ENCODE measurements at regions not wholly inside any gene's neighbourhood (a gene's known extent, or its start where the extent isn't known, plus 50 kb on each side); places are given as distances from the start of the nearest gene placed in this dataset.

DNA sequence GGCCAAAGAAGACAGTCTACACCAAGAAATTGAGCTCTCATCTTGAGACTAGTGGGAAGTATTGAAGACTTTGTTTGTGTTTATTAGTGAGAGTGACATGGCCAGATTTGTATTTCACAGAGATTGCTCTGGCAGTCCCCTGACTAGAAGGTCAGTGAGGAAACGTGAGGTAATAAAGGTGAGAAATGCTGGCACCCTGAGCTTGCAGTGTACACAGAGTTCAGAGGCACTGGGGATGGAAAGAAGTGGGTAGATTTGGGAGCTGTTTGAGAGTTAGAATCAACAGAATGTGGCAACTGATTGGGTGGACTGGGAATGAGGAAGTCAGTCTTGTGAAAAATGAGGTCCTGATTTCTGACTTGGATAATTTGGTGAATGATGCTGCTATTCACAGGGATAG is 336.9 kb downstream of the SNAPC1 start:
- DNase-seq = no peak

DNA sequence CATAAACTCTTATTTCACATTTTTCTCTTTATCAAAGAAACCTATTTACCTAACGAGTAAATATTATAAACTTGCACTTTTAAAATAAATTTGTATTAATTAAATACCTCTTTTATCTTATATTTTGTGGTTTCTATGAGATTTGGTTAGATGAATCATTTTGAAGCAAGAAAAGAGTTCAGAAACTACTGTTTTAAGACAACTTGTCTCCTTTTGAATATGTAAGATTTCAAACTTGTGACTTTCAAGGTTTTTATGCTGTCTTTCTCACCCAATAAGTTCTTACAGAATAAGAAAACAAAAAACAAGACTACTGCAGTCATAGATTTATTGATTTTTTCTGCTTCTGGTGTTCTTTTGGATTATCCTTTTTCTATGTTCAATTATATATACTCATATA is 339.0 kb downstream of the SNAPC1 start:
- DNase-seq = no peak

DNA sequence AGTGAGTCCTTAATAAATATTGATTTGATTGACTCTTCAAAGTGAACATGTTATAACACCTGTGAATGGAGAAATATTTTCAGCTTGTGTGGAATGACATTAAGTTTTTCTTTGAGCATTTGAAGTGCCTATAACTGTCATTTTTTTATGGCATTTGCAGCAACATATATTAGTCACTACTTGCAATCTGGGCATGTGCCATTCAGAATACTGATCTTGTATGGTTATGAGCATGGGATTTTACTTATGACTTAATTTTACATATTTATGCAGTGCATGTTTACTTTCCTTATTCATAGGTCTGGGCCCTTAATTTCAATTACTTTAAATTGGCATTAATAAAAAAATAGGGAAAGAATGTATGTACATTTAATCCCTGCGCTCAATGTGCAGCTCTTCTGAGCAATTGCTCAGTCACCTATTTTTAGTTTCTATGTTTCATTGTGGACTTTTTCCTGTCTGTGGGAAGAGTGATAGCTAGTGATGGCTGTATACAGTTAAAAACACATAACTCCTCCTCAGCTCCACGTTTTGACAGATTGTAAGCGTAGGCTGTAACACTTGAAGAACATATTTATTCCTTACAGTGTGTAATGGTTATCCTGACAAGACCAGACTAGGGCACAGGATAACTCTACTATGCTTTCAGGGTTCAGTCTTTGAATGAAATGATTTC is 339.6 kb downstream of the SNAPC1 start:
- DNase-seq = no peak

DNA sequence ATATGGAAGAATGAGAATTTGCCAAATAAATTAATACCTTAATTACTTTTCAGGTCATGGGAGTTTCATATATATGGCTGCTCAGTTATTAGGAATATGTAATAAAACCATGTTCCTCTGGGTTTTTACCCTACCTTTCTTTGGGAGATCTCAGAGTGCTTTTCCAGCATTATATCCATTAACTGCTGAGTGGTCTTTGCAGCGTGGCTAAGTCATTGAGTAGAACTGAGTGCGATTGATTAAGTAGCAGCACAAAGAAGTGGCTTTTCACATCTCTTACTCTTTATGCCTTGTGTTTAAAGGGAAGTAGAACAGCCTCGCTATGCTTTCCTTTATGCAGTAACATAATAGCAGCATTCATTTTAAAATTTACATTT is 340.1 kb downstream of the SNAPC1 start:
- DNase-seq = no peak

DNA sequence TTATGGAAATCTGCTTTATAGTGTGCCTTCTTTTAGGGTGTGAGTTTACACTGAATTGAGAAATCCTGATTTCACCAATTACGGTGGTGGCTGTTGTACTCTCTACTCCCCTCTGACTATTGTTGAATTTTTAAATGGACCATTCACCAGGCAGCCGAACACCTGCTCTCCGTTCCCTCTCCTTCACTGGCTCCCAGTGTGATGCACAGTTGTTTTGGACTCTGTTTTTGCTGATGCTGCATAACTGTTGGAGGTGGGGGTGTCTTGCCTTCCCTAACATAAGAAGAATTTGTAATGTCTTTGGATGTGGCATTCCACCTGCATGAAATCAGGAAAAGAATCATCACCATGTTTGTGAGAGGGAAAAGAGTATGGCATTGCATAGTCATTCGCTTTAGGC is 341.2 kb downstream of the SNAPC1 start:
- DNase-seq = no peak

DNA sequence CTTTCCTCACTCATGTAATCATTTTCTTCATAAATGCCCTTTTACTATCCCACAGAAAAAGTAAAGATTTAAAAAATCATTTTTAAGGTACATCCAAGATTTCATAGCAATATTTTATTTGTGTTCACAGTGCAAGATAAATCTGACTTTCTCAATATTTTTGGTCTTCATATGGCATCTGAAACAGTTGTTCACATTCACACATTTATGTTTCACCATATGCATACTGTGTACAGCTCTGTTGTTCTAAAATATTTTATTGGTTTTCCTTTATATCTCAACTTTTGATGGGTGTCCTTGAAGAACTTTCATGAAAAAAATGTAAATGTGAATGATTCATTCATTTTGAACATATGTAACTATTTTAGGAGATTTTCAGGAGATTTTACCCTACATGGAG is 348.7 kb downstream of the SNAPC1 start:
- DNase-seq = no peak

DNA sequence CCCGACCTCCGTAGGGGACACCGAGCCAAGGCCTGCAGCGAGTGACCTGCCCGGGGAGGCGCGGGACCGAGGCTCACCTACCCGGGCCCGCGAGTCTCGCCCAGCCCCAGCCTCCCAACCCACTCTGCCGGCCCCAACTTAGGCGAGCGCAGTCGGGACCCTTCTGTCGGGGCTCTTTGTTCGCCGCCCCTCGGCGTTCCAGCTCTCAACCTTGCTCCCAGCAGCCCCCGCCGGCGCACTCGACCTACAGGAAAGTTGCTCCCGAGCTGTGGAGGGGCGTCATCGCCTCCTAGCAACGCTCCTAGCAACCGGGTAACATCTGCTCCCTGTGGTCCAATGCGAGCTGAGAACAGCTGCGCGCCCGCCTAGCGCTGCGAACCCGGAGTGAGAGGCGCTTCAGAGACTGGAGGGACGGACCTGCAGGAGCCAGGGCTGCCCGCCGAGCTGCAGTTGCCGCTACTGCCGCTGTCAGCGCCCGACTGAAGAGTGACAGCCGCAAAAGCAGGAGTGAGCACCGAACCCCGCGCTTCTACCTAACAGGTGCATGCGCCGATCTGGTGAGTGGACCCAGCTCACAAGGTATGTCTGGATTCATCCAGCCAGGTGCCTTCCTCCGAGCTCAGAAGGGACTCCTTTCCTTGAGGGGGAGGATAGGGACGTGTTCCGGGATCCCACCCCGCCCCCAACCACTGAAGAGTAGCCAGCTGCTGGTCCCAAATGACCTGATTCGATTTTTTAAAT is 355.0 kb downstream of the SNAPC1 start:
- DNase-seq = peak; percentile 49

DNA sequence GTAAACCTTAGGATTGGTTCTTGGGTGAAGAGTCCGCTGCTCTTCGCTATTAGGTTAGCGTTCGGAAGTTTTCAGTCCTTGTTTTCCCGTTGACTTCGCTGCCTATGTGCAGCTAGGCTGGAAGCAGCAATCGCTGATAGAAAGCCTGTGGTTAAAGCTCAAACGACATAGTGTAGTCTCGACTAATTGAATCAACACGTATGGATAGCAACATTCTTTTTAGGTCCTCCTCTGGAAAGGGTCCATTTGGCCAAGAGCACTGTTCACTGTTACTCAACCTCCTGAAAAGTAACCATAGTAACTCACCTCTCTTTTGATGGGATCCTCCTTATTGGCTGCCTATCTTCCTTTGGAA is 355.5 kb downstream of the SNAPC1 start:
- no peak for DNase-seq

DNA sequence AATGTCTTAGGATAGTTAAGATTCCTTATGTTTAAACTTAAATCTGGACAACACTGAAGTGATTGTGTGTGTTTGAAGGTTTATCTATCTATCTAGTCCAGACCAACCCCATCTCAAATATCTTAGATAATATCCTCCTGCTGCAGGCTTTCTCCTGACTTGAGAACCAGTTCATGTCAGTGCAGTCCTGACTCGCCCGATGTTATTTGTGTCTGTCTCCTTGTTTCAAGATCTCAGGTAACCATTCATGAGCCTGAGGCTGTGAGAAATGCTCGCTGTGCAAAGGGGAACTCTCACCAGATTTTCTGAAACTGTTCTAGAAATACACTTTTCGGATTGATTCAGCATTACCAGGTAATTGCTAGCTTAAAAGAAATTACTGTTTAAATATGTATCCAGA is 356.2 kb downstream of the SNAPC1 start:
- DNase-seq = no peak

DNA sequence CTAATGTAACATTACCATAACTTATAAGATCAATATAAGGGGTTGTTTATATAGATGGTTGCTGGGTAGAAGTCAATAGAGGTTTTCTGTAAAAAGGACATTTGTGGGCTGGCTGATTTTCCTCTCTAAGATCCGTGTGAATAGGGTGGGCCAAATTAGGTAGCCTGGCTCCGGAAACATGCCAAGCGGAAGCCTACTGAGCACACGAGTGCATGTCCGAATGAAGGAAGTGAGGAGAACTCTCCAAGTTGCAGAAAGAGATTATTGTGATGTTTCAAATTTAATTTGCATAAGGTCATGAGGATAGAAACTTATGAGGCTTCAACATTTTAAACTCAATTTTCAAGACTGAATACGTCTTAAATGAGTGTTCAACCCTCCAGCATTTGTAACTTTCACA is 356.7 kb downstream of the SNAPC1 start:
- no peak for DNase-seq

DNA sequence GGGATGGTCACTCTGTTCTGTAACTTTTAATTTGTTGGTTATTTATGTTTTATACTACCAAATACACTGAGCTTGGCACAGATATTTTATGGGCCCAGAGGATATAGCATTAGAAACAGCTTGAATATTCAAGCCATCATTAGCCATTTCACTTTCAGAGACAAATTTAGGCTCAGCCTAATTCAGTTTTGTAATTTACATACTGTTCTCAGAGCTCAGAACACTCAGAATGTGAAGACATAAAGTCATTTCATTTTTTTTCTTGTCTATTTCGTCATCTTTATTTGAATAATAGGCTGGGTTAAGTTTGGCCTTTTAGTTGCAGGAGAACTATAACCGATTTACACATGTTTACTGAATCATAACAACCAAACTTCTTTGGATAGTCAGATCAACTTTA is 361.7 kb downstream of the SNAPC1 start:
- no peak for DNase-seq

DNA sequence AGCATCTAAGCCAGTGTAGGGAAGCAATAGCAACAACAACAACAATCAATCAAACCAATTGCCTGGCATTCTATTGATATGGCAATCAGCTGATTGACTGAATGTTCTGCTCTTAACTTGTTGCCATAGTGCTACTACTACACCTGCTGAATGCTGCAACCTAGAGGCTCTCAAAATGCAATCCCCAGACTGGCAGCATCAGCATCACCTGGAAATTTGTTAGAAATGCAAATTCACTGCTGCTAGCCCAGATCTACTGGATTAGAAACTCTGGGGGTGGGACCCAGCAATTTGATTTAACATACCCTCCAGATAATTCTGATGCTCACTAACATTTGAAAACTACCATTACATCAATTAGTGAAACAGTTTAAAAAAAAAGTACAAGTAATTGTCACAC is 363.6 kb downstream of the SNAPC1 start:
- no peak for DNase-seq

DNA sequence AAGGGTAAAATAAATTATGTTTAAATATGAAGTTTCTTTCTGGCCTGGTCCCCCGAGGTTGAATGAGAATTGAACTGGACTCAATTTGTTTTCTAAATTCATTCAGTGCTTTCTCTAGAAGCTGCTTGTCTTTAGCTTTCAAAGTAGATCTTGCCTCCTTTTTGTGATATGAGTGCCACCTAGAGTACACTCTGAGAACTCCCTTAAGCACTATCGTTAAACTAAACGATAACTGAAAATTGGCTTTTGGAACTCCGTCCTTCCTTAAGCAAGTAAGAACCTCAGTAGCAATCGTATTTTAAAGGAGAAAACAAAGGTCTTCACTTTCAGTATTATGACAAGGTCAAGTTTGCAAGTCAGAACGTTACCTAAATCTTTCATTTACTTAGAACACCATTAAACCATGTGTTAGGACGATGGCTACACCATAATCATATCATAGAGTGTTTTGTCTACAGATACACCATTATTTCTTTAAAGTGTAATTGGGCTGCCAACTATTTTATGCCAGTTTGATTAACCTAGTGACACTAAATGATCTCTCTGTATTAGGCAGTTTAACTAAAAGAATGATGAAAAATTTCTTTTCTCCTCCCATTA is 364.8 kb downstream of the SNAPC1 start:
- DNase-seq = peak; percentile 30

DNA sequence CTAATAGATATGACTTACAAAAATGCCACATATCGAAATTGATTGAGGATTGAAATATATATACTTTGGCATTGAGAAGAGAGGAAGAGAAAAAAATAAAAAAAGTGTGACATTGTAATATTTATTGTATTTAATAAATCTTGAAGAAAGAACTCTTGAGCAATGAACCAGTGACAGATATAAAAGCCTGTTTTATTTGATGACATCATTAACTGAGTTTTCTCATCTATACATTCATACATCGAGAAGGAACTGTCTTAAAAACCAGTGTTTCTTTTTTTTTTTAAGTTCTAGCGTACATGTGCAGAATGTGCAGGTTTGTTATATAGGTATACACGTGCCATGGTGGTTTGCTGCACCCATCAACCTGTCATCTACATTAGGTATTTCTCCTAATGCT is 368.2 kb downstream of the SNAPC1 start:
- no peak for DNase-seq

DNA sequence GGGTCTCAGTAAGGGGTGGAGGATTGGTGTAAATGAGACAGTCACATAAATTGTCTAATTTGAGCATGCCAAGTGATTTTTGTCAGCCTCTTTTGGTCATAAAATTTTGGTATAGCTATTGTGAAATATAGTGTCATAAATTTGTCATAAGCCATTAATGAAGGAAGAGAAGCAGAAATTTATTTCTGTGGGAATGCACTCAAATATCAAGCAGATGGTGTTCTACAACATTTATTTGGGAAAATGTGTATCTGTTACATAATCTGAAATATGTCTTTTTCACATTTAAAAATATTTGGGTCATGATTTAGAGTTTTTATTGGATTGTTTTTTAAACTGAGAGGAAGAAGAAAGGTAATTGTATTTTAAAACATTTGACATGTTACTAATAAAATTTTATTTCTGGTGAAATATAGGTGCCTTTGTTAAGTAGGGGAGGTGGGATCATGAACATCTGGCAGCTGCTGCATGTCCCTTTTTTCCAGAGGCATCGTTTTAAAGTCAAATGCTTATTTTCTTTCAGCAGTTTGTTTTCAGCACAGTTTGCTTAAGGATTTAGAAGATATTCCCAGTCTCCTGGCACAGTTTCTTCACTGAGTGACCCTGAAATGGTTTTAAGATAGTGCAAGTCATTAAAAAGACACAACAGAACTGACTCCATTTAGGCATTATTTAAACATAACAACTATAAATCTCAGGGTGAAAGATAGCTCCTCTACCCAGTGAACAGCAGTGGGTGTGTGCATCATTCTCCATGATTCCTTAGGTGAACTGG is 371.7 kb downstream of the SNAPC1 start:
- no peak for DNase-seq

DNA sequence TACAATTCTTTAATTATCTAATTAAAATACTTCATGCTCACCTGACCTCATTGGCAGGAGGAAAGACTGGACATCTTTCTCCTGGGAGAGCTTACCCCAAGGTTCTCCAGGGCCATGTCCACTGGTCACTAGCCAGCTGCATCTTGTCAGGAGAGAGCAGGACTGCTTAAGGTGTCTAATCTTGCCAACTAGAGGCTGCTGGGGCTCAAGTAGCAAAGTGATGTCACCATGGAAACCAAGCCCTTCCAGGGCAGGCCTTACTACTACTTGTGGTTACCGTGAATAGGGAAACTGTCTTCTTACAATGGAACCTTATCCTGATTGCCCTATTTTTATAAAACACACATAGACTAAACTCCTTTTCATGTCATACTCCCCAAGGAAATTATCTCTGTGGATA is 376.4 kb downstream of the SNAPC1 start:
- no peak for DNase-seq

DNA sequence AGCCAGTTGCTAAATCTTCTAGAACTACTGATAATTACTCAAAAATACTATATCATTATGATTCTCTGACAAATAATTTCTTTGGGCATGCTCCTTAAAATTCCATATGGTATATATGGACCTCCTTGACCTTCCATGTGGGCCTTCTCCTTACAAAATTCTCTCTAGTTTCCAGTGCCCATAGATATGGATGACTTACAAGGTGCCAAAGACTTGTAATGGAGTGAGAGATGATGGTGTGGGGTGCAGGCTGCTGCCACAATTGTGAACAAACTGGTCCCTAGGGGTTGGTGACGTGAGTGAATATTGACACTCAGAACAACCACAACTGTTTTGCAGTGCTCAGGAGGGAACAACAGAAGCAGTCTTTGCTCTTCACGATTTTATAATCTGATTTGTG is 378.9 kb downstream of the SNAPC1 start:
- no peak for DNase-seq

DNA sequence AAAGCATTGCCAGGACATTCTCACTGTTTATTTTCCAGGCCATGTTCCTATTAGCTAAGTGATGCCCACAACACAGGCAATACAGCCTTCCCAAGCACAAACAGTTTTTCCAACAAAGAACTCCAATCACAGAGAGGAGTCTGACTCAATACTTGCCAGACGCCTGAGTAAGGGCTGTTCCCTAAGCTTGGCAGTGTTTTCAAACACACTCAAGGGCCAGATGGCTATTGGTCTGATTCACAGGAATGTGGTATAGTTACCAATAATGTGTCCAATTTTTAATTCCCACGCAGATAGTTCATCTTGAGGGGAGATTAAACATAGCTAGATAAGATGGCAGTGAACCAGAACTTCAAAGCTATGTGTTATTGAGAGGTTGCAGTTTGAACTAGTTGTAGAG is 381.0 kb downstream of the SNAPC1 start:
- no peak for DNase-seq

DNA sequence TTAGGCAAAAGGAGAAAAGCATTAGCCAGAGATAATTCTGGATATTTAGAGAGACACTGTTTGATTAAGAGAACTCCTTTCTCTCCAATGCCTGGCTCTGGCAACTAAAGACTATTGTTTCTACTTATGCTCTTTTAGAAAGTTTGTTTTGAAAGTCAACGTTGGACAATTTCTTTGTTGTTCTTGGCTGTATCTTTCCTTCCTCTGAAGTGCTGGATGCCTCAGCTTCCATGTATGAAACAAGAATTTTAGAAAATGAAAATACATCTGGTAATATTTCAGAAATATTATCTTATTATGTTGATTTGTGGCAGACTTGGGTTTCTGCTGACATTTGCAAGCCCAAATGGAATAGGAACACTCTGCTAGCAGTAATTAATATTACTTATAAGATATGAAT is 382.6 kb downstream of the SNAPC1 start:
- DNase-seq = no peak

DNA sequence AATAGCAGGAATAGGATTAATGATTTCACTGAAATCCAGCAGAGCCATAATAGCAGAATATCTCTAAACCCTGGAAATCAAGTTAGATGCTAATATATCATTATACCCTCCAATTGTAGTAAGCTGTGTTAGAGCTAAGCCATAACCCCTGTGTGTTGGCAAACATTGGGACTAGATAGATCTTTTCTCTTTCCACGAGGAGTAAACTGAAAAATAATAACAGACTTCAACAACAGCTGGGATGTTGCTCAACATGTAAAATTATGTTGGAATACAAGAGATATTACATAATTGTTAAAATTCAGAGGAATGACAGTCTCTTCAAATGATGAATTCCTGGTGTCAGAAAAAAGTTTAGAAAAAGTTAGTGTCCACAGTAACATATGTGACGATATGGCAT is 383.8 kb downstream of the SNAPC1 start:
- no peak for DNase-seq

DNA sequence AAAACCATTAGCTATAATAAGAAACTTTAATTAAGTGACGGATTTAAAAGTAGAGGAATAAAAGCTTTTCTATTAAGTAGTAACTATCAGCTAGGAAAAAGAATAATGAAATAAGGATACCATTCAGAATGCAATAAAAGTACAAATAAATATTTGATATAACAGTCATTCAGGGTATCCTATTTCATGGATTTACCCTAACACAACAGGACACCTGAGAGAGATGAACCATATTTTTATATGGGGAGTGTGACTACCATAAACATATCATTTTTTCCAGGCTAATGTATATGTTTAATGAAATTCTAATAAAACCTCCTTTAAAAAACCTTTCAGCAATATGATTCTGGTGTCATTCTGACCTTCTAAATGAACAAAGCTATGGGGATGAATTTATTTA is 393.8 kb downstream of the SNAPC1 start:
- DNase-seq = no peak

DNA sequence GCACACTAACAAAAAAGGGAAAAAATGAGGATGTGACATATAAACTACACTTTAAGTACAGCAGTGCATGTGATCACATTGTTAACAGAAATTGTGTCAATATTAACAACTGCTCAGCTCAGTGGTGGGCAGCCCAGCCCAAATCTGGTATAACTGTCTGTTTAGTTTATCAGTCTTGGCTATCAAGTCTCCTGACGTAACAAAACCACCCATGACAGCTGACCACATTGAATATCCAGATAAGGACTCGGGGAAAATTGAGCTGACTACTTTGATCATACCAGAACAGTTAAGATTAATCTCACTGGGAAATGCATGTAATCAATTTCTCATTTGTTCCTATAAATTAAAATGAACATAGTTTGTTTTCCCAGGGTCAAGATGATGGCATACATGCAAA is 396.6 kb downstream of the SNAPC1 start:
- no peak for DNase-seq

DNA sequence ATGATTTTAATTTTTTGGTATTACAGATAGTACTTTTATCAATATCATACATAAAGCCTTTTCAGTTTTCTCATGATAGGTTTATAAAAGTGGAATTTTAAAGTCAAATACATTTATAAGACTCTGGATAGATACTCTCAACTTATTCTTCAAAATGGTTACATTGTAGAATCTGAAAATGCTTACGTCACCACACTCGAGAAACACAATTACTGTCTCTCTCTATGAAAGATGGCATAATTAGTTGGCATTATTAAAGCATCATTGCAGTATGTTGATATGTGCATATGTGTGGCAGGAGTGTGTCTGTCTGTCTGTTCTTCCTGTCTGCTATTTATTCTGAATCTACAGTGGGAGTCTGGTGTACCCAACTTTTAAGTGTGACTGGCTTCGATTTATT is 397.1 kb downstream of the SNAPC1 start:
- DNase-seq = no peak

DNA sequence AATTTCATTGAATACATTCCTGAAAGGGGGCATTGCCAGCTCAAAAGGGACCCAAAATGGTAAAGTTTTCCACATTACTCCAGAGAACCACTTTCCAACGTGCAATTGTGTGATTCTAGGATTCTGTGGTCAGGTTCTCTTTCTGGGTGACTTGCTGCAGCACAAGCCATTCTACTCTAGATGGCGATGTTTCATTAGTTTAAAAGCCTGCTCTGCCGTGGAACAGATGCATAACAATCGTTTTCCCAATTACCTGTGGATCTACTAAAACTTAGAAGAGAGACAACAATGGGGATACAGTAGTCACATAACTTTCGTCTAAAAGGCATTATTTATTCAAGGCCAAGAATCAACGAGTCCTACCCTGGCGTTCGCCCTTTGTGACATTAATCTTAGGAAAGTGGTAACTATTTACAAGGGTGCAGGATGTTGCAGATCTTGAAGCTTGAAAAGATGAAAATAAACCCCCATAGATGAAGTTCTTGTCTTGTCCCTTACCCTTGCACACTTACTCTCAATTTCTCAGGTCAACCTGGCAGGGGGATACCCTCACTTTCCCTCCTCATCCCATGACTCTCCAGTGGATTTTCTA is 400.9 kb downstream of the SNAPC1 start:
- peak; percentile 5 for DNase-seq
